Fibroblast of skin of left quadriceps (primary cell): ENCODE measurements at regions not wholly inside any gene's neighbourhood (a gene's known extent, or its start where the extent isn't known, plus 50 kb on each side); places are given as distances from the start of the nearest gene placed in this dataset.
"Not testable (repeated sequence)": the region's sequence is repeated elsewhere in the genome, so short reads cannot be mapped to it uniquely, and the experiment has no call there.

Experiments used
- DNase-seq, 2 experiments: peaks; one replicate each; pipeline ENCODE4 v3.0.0-alpha.2; 2013; ENCODE audit warnings: low read depth in 2 of 2

- DNase-seq: peak in 1 of 2 experiments; percentile 2
These were observed 520.9 kb upstream of the CDH5 start for GRCh38 chr16:65845466-65846209.

GRCh38 chr16:65843941-65844340 is 522.5 kb upstream of the CDH5 start:
- no peak for DNase-seq

GRCh38 chr16:65842067-65842466 is 524.4 kb upstream of the CDH5 start:
- no peak for DNase-seq

- no peak for DNase-seq
These were observed 528.5 kb upstream of the CDH5 start for GRCh38 chr16:65838001-65838400.

GRCh38 chr16:65837464-65837863 is 529.0 kb upstream of the CDH5 start:
- no peak for DNase-seq

GRCh38 chr16:65834688-65835087 is 531.8 kb upstream of the CDH5 start:
- DNase-seq: no peak

GRCh38 chr16:65833171-65833871 is 533.2 kb upstream of the CDH5 start:
- peak; percentile 88 to 91 for DNase-seq

- DNase-seq: no peak
These were observed 533.8 kb upstream of the CDH5 start for GRCh38 chr16:65832679-65833078.

GRCh38 chr16:65831903-65832666 is 534.4 kb upstream of the CDH5 start:
- no peak for DNase-seq

- DNase-seq: no peak
These were observed 537.4 kb upstream of the CDH5 start for GRCh38 chr16:65829076-65829475.

GRCh38 chr16:65828296-65828695 is 538.2 kb upstream of the CDH5 start:
- DNase-seq: no peak

- no peak for DNase-seq
These were observed 539.3 kb upstream of the CDH5 start for GRCh38 chr16:65827231-65827630.

- no peak for DNase-seq
These were observed 541.2 kb upstream of the CDH5 start for GRCh38 chr16:65825191-65825856.

GRCh38 chr16:65822148-65822547 is 544.3 kb upstream of the CDH5 start:
- no peak for DNase-seq

- no peak for DNase-seq
These were observed 547.2 kb upstream of the CDH5 start for GRCh38 chr16:65819136-65819898.

GRCh38 chr16:65817799-65818198 is 548.7 kb upstream of the CDH5 start:
- no peak for DNase-seq

- no peak for DNase-seq
These were observed 549.4 kb upstream of the CDH5 start for GRCh38 chr16:65817066-65817465.

- no peak for DNase-seq
These were observed 549.9 kb upstream of the CDH5 start for GRCh38 chr16:65816556-65816955.

- DNase-seq: no peak
These were observed 550.8 kb upstream of the CDH5 start for GRCh38 chr16:65815707-65816106.

- DNase-seq: not testable (repeated sequence)
These were observed 552.6 kb upstream of the CDH5 start for GRCh38 chr16:65813879-65814278.

- DNase-seq: no peak
These were observed 556.9 kb upstream of the CDH5 start for GRCh38 chr16:65809627-65810026.
